Stomach (tissue), 8 donors: ENCODE measurements at regions not wholly inside any gene's neighbourhood (a gene's known extent, or its start where the extent isn't known, plus 50 kb on each side); places are given as distances from the start of the nearest gene placed in this dataset.

Experiments used
- DNase-seq, 2 donors: peaks; one replicate each; pipeline versions ENCODE4 v3.0.0 to v3.0.0-alpha.2; 2013 to 2019
- H3K27ac ChIP-seq, 5 donors: fragments of 200-600 bp in 4 of 5; sonication (generic) in 4 of 5; one replicate each; pipeline ENCODE4 v1.5.1; 2013 to 2019; ENCODE audit warnings: mild to moderate bottlenecking in 1 of 5, moderate library complexity in 1 of 5
- H3K27me3 ChIP-seq, 3 donors: fragments of 200-600 bp; sonication (generic); one replicate each; pipeline ENCODE4 v1.5.1; 2017 to 2019; ENCODE audit warnings: mixed run types in 1 of 3
- H3K36me3 ChIP-seq, 4 donors: fragments of 200-600 bp; sonication (generic); 1 replicate in 3 of 4; 2 replicates in 1 of 4; pipeline ENCODE4 v1.5.1; 2016 to 2019
- H3K4me1 ChIP-seq, 4 donors: fragments of 200-600 bp; sonication (generic); one replicate each; pipeline ENCODE4 v1.5.1; 2016 to 2019
- H3K4me3 ChIP-seq, 4 donors: fragments of 200-600 bp; sonication (generic) in 3 of 4; one replicate each; pipeline ENCODE4 v1.5.1; 2016 to 2019; ENCODE audit warnings: mild to moderate bottlenecking in 1 of 4
- H3K9me3 ChIP-seq, 4 donors: fragments of 200-600 bp; sonication (generic); one replicate each; pipeline ENCODE4 v1.5.1; 2016 to 2019
- EP300 ChIP-seq: sonication (generic); formaldehyde crosslinking; IDR thresholded peaks from one replicate; pipeline ENCODE4 v1.6.1; 2017; ENCODE audit warnings: antibody characterized with exemption
- POLR2A ChIP-seq, 4 donors: fragments of 450-650 bp; IDR thresholded peaks; one replicate each; pipeline ENCODE4 v1.6.1; 2016; ENCODE audit warnings: antibody characterized with exemption in 4 of 4, control low read depth in 2 of 4, mild to moderate bottlenecking in 1 of 4, moderate library complexity in 1 of 4
- POLR2AphosphoS5 ChIP-seq, 3 donors: sonication (generic); formaldehyde crosslinking; IDR thresholded peaks; one replicate each; pipeline ENCODE4 v1.6.1; 2016; ENCODE audit warnings: antibody characterized with exemption in 3 of 3
- WGBS, 5 donors: extraction: QIAGEN DNeasy Blood & Tissue Kit in 3 of 5; methylation state at CpG; one replicate each; pipeline versions ENCODE4 v1.1.5 to v1.1.7; 2013 to 2018; 5-methylcytosine and 5-hydroxymethylcytosine counted together
- intact Hi-C: fragments of 100-400 bp; cut with DNase I; formaldehyde crosslinking; loops from one replicate; pipeline ENCODE4 v1.15.1; 2023; ENCODE audit warnings: low total_unique reads
- TF ChIP-seq, protein P1 (sequence below), 7 experiments: fragments of 450-650 bp in 4 of 7; fragments of 200-600 bp in 3 of 7; sonication (generic) in 3 of 7; IDR thresholded peaks; one replicate each; pipeline ENCODE4 v1.5.1; 2016 to 2019; ENCODE audit warnings: antibody characterized with exemption in 7 of 7, control low read depth in 2 of 7, mild to moderate bottlenecking in 1 of 7
- donor health status: healthy with polysubstance abuse.
- donor health status: Bipolar disorder and iron deficiency.
- donor health status: healthy.

DNA sequence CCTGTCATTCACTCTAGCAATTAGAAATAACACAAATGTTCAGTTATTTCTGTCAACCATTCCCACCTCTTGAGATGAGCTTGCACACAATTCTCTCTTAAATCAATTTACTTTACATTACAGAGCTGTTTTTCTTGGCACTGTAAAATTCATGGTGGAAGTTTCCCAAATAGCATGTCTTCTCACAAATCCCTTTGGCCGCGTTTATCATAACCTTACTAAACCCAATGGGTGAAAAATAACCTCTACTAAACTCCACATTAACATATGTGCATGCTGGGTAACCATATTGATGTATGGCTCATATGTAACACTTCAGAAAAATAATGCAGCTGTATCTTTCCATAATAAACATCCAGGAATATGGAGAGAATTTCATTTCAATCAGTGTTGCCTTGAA lies 75.5 kb upstream of the SULT1C3 start:
- peak in 1 of 2 donors; percentile 13 for DNase-seq
- Histone ChIP-seq H3K36me3 (no peaks in the 10 kb centered on the region), H3K4me3 (no peak overlapping the region), H3K9me3 (no peaks in the 10 kb centered on the region), H3K27me3 (no peaks in the 10 kb centered on the region), H3K27ac (no peak overlapping the region), H3K4me1 (no peaks in the 10 kb centered on the region)
- no peak for TF ChIP-seq POLR2AphosphoS5 (IDR thresholded peaks at IDR 0.05)
- TF ChIP-seq, protein P1, sequence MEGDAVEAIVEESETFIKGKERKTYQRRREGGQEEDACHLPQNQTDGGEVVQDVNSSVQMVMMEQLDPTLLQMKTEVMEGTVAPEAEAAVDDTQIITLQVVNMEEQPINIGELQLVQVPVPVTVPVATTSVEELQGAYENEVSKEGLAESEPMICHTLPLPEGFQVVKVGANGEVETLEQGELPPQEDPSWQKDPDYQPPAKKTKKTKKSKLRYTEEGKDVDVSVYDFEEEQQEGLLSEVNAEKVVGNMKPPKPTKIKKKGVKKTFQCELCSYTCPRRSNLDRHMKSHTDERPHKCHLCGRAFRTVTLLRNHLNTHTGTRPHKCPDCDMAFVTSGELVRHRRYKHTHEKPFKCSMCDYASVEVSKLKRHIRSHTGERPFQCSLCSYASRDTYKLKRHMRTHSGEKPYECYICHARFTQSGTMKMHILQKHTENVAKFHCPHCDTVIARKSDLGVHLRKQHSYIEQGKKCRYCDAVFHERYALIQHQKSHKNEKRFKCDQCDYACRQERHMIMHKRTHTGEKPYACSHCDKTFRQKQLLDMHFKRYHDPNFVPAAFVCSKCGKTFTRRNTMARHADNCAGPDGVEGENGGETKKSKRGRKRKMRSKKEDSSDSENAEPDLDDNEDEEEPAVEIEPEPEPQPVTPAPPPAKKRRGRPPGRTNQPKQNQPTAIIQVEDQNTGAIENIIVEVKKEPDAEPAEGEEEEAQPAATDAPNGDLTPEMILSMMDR (IDR thresholded peaks at IDR 0.05), result no peak
- TF ChIP-seq POLR2A (IDR thresholded peaks at IDR 0.05), result no peak
- TF ChIP-seq EP300, result no peak
- intact Hi-C loops, result no loop called here
- whole genome bisulfite sequencing, 5 donors, result 55 to 83% (median 60%) methylated on average over 2 of the region's 2 CpGs

DNA sequence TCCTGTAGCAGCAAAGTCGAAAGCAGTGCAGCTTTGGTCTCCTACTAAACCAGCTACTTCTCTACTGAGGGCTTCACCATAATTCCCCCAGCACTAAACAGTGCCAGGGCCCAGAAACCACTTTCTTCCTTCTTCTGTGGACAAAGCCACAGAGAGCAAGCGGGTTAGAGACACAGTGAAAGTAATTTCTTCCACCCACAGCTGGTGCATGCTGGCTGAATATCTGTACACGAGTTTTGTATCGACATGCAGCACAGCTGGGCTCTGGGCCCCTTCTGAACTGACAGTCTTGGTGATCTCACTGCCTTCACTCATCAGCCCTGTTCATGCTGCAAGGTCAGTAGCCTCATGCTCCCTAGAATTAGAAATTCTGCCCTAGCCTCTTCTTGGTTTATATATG lies 74.0 kb upstream of the SULT1C3 start:
- Histone ChIP-seq H3K27ac (no peak overlapping the region), H3K9me3 (no peaks in the 10 kb centered on the region), H3K4me1 (no peaks in the 10 kb centered on the region), H3K36me3 (no peaks in the 10 kb centered on the region), H3K27me3 (peaks cover 0 to 5% (median 0%) of the 10 kb centered on the region in 3 donors), H3K4me3 (no peak overlapping the region)
- 41 to 75% (median 59%) methylated on average over 4 of the region's 4 CpGs for WGBS, 5 donors
- intact Hi-C loops, result no loop called here
- no peak for TF ChIP-seq EP300
- no peak for TF ChIP-seq POLR2A (IDR thresholded peaks at IDR 0.05)
- TF ChIP-seq POLR2AphosphoS5 (IDR thresholded peaks at IDR 0.05), result no peak
- TF ChIP-seq, protein P1 (IDR thresholded peaks at IDR 0.05), result no peak
- DNase-seq, result peak in 1 of 2 donors; percentile 9

DNA sequence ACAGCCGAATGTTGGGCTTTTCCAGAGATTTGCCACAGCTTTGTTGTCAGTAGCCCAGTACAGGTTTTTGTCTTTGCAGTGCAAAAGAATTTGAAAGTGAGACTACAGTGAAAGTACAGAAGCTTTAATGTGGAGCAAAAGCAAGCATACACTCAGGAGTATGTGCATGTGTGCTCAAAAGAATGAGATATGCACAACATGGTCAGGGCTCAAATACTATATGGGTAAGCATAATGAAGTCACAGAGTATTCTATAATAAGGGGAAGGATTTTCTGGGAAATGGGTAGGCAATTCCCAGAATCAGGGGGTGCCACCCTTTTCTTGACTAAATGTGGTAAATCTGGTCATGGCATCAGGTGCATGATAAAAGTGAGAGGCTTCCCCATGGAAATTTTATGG lies 72.1 kb upstream of the SULT1C3 start:
- H3K4me1 ChIP-seq, result no peaks in the 10 kb centered on the region
- H3K27ac ChIP-seq, result no peak overlapping the region
- 61 to 79% (median 73%) methylated on average over 1 of the region's 1 CpG for WGBS, 5 donors
- H3K9me3 ChIP-seq, result no peaks in the 10 kb centered on the region
- intact Hi-C loops, result no loop called here
- H3K27me3 ChIP-seq, result peaks cover 0 to 5% (median 0%) of the 10 kb centered on the region in 3 donors
- no peak for DNase-seq
- TF ChIP-seq POLR2A (IDR thresholded peaks at IDR 0.05) (no peak), POLR2AphosphoS5 (IDR thresholded peaks at IDR 0.05) (no peak), EP300 (no peak)
- TF ChIP-seq, protein P1 (IDR thresholded peaks at IDR 0.05), result no peak
- no peak overlapping the region for H3K4me3 ChIP-seq
- no peaks in the 10 kb centered on the region for H3K36me3 ChIP-seq

DNA sequence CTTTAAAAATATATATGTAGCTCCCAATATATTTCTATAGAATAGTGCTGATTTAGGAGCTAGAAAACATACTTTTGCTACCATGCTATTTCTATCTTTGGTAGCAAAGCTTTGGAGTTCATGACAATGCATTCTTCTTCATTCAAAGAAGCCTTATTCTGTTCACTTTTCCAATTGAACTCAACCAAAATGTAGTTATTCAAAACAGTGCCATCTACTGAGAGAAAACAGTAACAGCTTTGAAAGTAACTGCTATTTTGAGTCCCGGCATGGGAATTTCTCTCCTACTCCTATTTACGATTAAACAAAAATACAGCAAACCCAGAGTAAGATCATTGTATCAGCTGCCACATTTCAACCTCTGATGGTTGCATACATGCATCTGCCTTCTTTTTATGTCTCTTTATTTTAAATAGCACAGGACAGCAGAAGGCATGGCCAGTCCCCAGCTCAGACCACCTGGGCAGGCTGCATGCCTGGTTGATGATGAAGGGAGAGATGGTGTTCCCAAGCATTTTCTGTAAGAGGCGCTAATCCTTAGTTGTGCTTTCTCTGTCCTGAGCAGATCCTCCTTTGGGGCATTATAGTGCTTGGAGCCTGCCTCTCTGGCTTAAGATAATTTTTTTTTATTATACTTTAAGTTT lies 69.7 kb upstream of the SULT1C3 start:
- intact Hi-C loops, result no loop called here
- WGBS, 5 donors, result 40 to 56% (median 44%) methylated on average over 3 of the region's 3 CpGs
- peaks cover 0 to 5% (median 0%) of the 10 kb centered on the region in 3 donors for H3K27me3 ChIP-seq
- H3K9me3 ChIP-seq, result no peaks in the 10 kb centered on the region
- no peaks in the 10 kb centered on the region for H3K4me1 ChIP-seq
- H3K27ac ChIP-seq, result no peak overlapping the region
- TF ChIP-seq, protein P1 (IDR thresholded peaks at IDR 0.05), result no peak
- TF ChIP-seq POLR2A (IDR thresholded peaks at IDR 0.05) (no peak), EP300 (no peak), POLR2AphosphoS5 (IDR thresholded peaks at IDR 0.05) (no peak)
- peak in 1 of 2 donors; percentile 38 for DNase-seq
- no peak overlapping the region for H3K4me3 ChIP-seq
- H3K36me3 ChIP-seq, result no peaks in the 10 kb centered on the region
